HepG2 (cell line): ENCODE measurements at regions not wholly inside any gene's neighbourhood (a gene's known extent, or its start where the extent isn't known, plus 50 kb on each side); places are given as distances from the start of the nearest gene placed in this dataset.

Source experiments
- ATAC-seq: fragments of 200-7000 bp; cut with Tn5 transposase; 3 replicates; pipeline ENCODE4 v1.9.1; 2020; ENCODE audit warnings: mild to moderate bottlenecking, moderate library complexity
- BruUV-seq: library from RNA; stranded (reverse); fragments of 400-500 nt; replicated peaks from 2 replicates; lab custom pipeline; 2021; lab: Mats Ljungman, UMichigan
- CTCF ChIA-PET: fragments of 300-600 bp; formaldehyde crosslinking; extraction: SDS; loops from one replicate; lab custom pipeline; 2021; ENCODE audit warnings: low total read pairs, inconsistent platforms, low intra/inter-chr PET ratio; lab: Yijun Ruan, JAX
- POLR2A ChIA-PET: fragments of 350-600 bp; sonication (Branson Sonifier 250); formaldehyde crosslinking; loops from one replicate; lab custom pipeline; 2020; ENCODE audit warnings: antibody characterized with exemption, inconsistent platforms; lab: Yijun Ruan, JAX
- DNase-seq: peaks from one replicate; pipeline ENCODE4 v3.0.0-alpha.2; 2015; ENCODE audit warnings: low spot score
- FAIRE-seq: peaks from 3 replicates; lab custom pipeline; 2011; peaks lifted over from hg19 to GRCh38; lab: Jason Lieb, UNC
- H2AFZ ChIP-seq: one replicate; pipeline ENCODE4 v1.6.1; 2011; ENCODE audit warnings: low read length, inconsistent platforms
- H3K27ac ChIP-seq: fragments of 300-600 bp; 3 replicates; pipeline ENCODE4 v1.8.0; 2011; ENCODE audit warnings: mixed run types, mild to moderate bottlenecking, mixed read lengths, low read length, inconsistent platforms; ENCODE audit not compliant: insufficient read depth; ENCODE audit errors: extremely low read length
- H3K27me3 ChIP-seq, 2 experiments: fragments of 200-600 bp in 1 of 2; 2 replicates in 1 of 2; 3 replicates in 1 of 2; pipeline versions ENCODE4 v1.6.0 to v1.8.0; 2011; ENCODE audit warnings: low read length in 2 of 2, mild to moderate bottlenecking in 2 of 2, moderate library complexity in 2 of 2, inconsistent platforms in 1 of 2; ENCODE audit not compliant: insufficient read depth in 2 of 2, control insufficient read depth in 1 of 2
- H3K36me3 ChIP-seq, 2 experiments: fragments of 200-600 bp in 1 of 2; replicated peaks in 1 of 2; 2 replicates in 1 of 2; 3 replicates in 1 of 2; pipeline versions ENCODE4 v1.5.1 to v1.8.0; 2011; ENCODE audit warnings: low read length in 2 of 2, inconsistent platforms in 1 of 2; ENCODE audit not compliant: insufficient read depth in 2 of 2, control insufficient read depth in 1 of 2
- H3K4me1 ChIP-seq: 2 replicates; pipeline ENCODE4 v1.5.1; 2012; ENCODE audit warnings: low read length, inconsistent platforms; ENCODE audit not compliant: insufficient read depth
- H3K4me2 ChIP-seq: 2 replicates; pipeline ENCODE4 v1.6.0; 2011; ENCODE audit warnings: low read depth, low read length, inconsistent platforms
- H3K4me3 ChIP-seq, 3 experiments: fragments of 200-600 bp in 1 of 3; sonication (generic), shearing (Covaris generic) in 1 of 3; replicated peaks in 1 of 3; 2 replicates each; pipeline ENCODE4 v1.5.1; 2011 to 2016; ENCODE audit warnings: low read length in 3 of 3, inconsistent platforms in 2 of 3, low read depth in 2 of 3, mild to moderate bottlenecking in 2 of 3, control low read depth in 1 of 3, mixed read lengths in 1 of 3; ENCODE audit not compliant: insufficient read depth in 1 of 3
- H3K79me2 ChIP-seq: one replicate; pipeline ENCODE4 v1.6.1; 2011; ENCODE audit warnings: low read length, inconsistent platforms; ENCODE audit not compliant: insufficient read depth
- H3K9ac ChIP-seq: 2 replicates; pipeline ENCODE4 v1.6.0; 2011; ENCODE audit warnings: mild to moderate bottlenecking, low read depth, low read length, inconsistent platforms; ENCODE audit not compliant: insufficient read depth
- H3K9me3 ChIP-seq: 2 replicates; pipeline ENCODE4 v1.5.1; 2012; ENCODE audit warnings: mild to moderate bottlenecking, low read length
- H4K20me1 ChIP-seq: 2 replicates; pipeline ENCODE4 v1.6.0; 2011; ENCODE audit warnings: inconsistent platforms, mild to moderate bottlenecking, low read length, moderate library complexity; ENCODE audit not compliant: insufficient read depth
- FOXP1 ChIP-seq, 2 experiments: fragments of 450-650 bp in 1 of 2; IDR thresholded peaks; 2 replicates each; pipeline ENCODE4 v1.6.1; 2017 to 2018; ENCODE audit warnings: antibody characterized with exemption in 1 of 2
- HDAC6 ChIP-seq: fragments of 200-600 bp; sonication (generic); IDR thresholded peaks from 2 replicates; pipeline ENCODE4 v1.7.0; 2017; ENCODE audit warnings: mild to moderate bottlenecking, antibody characterized with exemption, low read length, low read depth
- KLF15 ChIP-seq: sonication (generic); formaldehyde crosslinking; IDR thresholded peaks from 2 replicates; pipeline ENCODE4 v1.8.1; 2023; ENCODE audit warnings: borderline replicate concordance, mild to moderate bottlenecking, inconsistent platforms, missing genetic modification reagents, mixed read lengths
- MTA3 ChIP-seq: sonication (generic); formaldehyde crosslinking; IDR thresholded peaks from 2 replicates; pipeline ENCODE4 v1.4.0; 2020; ENCODE audit warnings: missing genetic modification reagents
- NFE2L2 ChIP-seq: fragments of 150-350 bp; IDR thresholded peaks from 2 replicates; pipeline ENCODE4 v1.6.1; 2014; ENCODE audit warnings: low read length
- NR2F1 ChIP-seq, 2 experiments: fragments of 450-650 bp in 1 of 2; formaldehyde crosslinking in 1 of 2; IDR thresholded peaks; 2 replicates each; pipeline versions ENCODE4 v1.5.0 to v1.6.1; 2016 to 2020; ENCODE audit warnings: mild to moderate bottlenecking in 1 of 2, missing compliant biosample characterization in 1 of 2, missing genetic modification reagents in 1 of 2, moderate library complexity in 1 of 2
- NR3C1 ChIP-seq: sonication (generic); formaldehyde crosslinking; IDR thresholded peaks from 2 replicates; pipeline ENCODE4 v1.4.0; 2020; ENCODE audit warnings: missing genetic modification reagents
- SP140L ChIP-seq: sonication (generic); formaldehyde crosslinking; IDR thresholded peaks from 2 replicates; pipeline ENCODE4 v1.4.0; 2020; ENCODE audit warnings: missing genetic modification reagents, borderline replicate concordance
- ZBTB1 ChIP-seq: sonication (generic); formaldehyde crosslinking; IDR thresholded peaks from 2 replicates; pipeline ENCODE4 v1.4.0; 2020; ENCODE audit warnings: missing genetic modification reagents, borderline replicate concordance
- ZNF75D ChIP-seq: sonication (generic); formaldehyde crosslinking; IDR thresholded peaks from 2 replicates; pipeline ENCODE4 v1.8.1; 2023; ENCODE audit warnings: missing genetic modification reagents, mild to moderate bottlenecking, borderline replicate concordance
- ZNF781 ChIP-seq: sonication (generic); formaldehyde crosslinking; IDR thresholded peaks from 2 replicates; pipeline ENCODE4 v1.5.1; 2020; ENCODE audit warnings: borderline replicate concordance, mild to moderate bottlenecking, missing genetic modification reagents; ENCODE audit errors: not compliant biosample characterization
- WGBS: methylation state at CpG from one replicate; pipeline ENCODE4 v1.1.6; 2017; ENCODE audit warnings: low lambda C conversion rate; 5-methylcytosine and 5-hydroxymethylcytosine counted together
- in situ Hi-C: cut with HindIII; loops from 2 replicates; pipeline ENCODE4 v1.10.0; 2017; ENCODE audit warnings: low pct_unique_long_range_greater_than_20kb; ENCODE audit not compliant: extremely low pct_ligation_motif_present
- intact Hi-C: fragments of 100-400 bp; cut with micrococcal nuclease; formaldehyde crosslinking; loops from one replicate; pipeline ENCODE4 v1.10.0; 2022; ENCODE audit not compliant: unreplicated experiment
- TF ChIP-seq, protein P1 (sequence below): sonication (generic); formaldehyde crosslinking; IDR thresholded peaks from 2 replicates; pipeline ENCODE4 v1.8.1; 2022; ENCODE audit warnings: mild to moderate bottlenecking, missing genetic modification reagents
- TF ChIP-seq, protein P2 (sequence below): sonication (generic); formaldehyde crosslinking; IDR thresholded peaks from 2 replicates; pipeline ENCODE4 v1.8.1; 2023; ENCODE audit warnings: mild to moderate bottlenecking, moderate library complexity, missing genetic modification reagents
- TF ChIP-seq, protein P3 (sequence below): sonication (generic); formaldehyde crosslinking; IDR thresholded peaks from 2 replicates; pipeline ENCODE4 v1.5.1; 2020; ENCODE audit warnings: mild to moderate bottlenecking, missing genetic modification reagents, moderate library complexity
- TF ChIP-seq, protein P4 (sequence below): sonication (generic); formaldehyde crosslinking; IDR thresholded peaks from 2 replicates; pipeline ENCODE4 v1.4.0; 2020; ENCODE audit warnings: missing genetic modification reagents

DNA sequence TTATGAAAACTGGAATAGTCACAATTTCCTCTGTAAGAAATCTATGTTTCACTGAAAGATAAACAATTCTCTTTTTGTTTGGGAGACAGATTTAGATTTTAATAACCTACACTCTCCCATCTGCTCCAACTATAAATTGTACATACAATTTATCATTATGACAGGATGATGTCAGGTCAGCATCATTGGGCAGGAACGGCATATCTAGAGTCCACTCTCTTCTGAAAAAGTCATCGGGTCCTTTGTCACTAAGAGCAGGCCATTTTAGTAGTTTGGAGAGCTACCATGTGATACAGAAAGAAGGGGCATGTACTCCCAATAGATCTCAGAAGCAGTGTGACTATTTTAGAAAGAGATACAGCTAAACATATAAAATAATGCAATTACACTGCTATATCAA is 180.8 kb upstream of the ARGLU1 start (continued):
- TF ChIP-seq, protein P1, sequence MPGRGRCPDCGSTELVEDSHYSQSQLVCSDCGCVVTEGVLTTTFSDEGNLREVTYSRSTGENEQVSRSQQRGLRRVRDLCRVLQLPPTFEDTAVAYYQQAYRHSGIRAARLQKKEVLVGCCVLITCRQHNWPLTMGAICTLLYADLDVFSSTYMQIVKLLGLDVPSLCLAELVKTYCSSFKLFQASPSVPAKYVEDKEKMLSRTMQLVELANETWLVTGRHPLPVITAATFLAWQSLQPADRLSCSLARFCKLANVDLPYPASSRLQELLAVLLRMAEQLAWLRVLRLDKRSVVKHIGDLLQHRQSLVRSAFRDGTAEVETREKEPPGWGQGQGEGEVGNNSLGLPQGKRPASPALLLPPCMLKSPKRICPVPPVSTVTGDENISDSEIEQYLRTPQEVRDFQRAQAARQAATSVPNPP (CRISPR knock-in tag): no peak

DNA sequence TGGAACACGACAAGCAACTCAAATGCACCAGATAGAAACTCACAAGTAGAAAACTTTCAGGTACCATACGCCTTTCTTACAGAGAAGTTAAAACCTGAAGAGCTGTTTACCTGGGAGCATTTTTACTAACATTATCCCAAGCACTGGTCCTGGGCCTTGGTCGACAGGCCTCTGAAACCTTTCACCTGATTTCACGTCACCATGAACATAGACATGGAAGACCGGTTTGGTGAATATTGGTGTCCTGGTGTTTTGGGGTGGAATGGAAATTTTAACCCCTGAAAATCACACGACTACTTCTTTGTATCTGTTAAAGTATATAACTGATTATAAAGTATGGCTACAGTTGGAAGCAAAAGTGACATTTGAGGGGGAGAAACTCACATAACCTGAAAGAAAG is 176.6 kb upstream of the ARGLU1 start:
- DNase-seq (no peak), ATAC-seq (no peak), FAIRE-seq (no peak)
- H3K4me3 ChIP-seq: no peak overlapping the region
- 18% methylated on average over 6 of the region's 6 CpGs for WGBS
- H3K4me1 ChIP-seq: peaks cover 2% of the 10 kb centered on the region
- H4K20me1 ChIP-seq: no peaks in the 10 kb centered on the region
- no peaks in the 10 kb centered on the region for H3K79me2 ChIP-seq
- in situ Hi-C loops (no loop called here), intact Hi-C loops (no loop called here)
- no peaks in the 10 kb centered on the region for H3K9me3 ChIP-seq
- CTCF ChIA-PET: no interaction called here
- BruUV-seq: no TSS peak
- no peaks in the 10 kb centered on the region for H3K27me3 ChIP-seq
- H3K36me3 ChIP-seq: no peaks in the 10 kb centered on the region
- no peak overlapping the region for H3K9ac ChIP-seq
- POLR2A ChIA-PET: no interaction called here
- no peak overlapping the region for H3K27ac ChIP-seq
- H3K4me2 ChIP-seq: no peak overlapping the region
- H2AFZ ChIP-seq: no peak overlapping the region
- TF ChIP-seq MTA3 (CRISPR knock-in tag): no peak
- TF ChIP-seq, protein P2, sequence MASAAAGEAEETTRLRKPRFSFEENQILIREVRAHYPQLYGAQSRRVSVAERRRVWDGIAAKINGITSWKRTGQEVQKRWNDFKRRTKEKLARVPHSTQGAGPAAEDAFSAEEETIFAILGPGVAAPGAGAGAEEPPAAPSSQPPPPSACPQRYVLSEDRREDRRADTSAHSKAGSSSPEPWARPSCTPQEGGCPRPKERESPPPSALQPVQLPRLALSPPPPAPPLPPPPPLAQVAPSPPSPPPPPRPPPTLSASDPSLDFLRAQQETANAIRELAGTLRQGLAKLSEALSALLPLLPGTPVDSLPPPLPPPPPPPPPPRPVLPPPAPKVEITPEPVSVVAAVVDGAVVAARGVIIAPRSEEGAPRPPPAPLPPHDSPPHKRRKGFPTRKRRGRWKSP (CRISPR knock-in tag): no peak
- no peak for TF ChIP-seq HDAC6
- TF ChIP-seq NR2F1 (CRISPR knock-in tag; IDR thresholded peaks at IDR 0.05): no peak
- no peak for TF ChIP-seq ZNF75D (CRISPR knock-in tag)
- TF ChIP-seq NFE2L2: no peak
- no peak for TF ChIP-seq SP140L
- no peak for TF ChIP-seq ZNF781 (CRISPR knock-in tag)
- TF ChIP-seq, protein P3, sequence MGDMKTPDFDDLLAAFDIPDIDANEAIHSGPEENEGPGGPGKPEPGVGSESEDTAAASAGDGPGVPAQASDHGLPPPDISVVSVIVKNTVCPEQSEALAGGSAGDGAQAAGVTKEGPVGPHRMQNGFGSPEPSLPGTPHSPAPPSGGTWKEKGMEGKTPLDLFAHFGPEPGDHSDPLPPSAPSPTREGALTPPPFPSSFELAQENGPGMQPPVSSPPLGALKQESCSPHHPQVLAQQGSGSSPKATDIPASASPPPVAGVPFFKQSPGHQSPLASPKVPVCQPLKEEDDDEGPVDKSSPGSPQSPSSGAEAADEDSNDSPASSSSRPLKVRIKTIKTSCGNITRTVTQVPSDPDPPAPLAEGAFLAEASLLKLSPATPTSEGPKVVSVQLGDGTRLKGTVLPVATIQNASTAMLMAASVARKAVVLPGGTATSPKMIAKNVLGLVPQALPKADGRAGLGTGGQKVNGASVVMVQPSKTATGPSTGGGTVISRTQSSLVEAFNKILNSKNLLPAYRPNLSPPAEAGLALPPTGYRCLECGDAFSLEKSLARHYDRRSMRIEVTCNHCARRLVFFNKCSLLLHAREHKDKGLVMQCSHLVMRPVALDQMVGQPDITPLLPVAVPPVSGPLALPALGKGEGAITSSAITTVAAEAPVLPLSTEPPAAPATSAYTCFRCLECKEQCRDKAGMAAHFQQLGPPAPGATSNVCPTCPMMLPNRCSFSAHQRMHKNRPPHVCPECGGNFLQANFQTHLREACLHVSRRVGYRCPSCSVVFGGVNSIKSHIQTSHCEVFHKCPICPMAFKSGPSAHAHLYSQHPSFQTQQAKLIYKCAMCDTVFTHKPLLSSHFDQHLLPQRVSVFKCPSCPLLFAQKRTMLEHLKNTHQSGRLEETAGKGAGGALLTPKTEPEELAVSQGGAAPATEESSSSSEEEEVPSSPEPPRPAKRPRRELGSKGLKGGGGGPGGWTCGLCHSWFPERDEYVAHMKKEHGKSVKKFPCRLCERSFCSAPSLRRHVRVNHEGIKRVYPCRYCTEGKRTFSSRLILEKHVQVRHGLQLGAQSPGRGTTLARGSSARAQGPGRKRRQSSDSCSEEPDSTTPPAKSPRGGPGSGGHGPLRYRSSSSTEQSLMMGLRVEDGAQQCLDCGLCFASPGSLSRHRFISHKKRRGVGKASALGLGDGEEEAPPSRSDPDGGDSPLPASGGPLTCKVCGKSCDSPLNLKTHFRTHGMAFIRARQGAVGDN (CRISPR knock-in tag): no peak
- TF ChIP-seq ZBTB1 (CRISPR knock-in tag): no peak
- TF ChIP-seq NR3C1 (CRISPR knock-in tag): no peak
- TF ChIP-seq, protein P4, sequence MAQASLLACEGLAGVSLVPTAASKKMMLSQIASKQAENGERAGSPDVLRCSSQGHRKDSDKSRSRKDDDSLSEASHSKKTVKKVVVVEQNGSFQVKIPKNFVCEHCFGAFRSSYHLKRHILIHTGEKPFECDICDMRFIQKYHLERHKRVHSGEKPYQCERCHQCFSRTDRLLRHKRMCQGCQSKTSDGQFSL (CRISPR knock-in tag): no peak
- no peak for TF ChIP-seq FOXP1 (IDR thresholded peaks at IDR 0.05)
- no peak for TF ChIP-seq FOXP1 (CRISPR knock-in tag; IDR thresholded peaks at IDR 0.05)
- TF ChIP-seq KLF15: no peak
